SK-N-SH (cell line): ENCODE measurements at regions not wholly inside any gene's neighbourhood (a gene's known extent, or its start where the extent isn't known, plus 50 kb on each side); places are given as distances from the start of the nearest gene placed in this dataset.

ENCODE experiments used
- CHD2 ChIP-seq: fragments of 150-350 bp; IDR thresholded peaks from 2 replicates; pipeline ENCODE4 v1.6.1; 2018; ENCODE audit warnings: low read length; ENCODE audit not compliant: partially characterized antibody
- CTCF ChIP-seq: fragments of 200-600 bp; sonication (generic); IDR thresholded peaks from 2 replicates; pipeline ENCODE4 v1.6.1; 2017; ENCODE audit warnings: antibody characterized with exemption, mild to moderate bottlenecking, moderate library complexity
- EP300 ChIP-seq, 2 experiments: IDR thresholded peaks; 2 replicates each; pipeline versions ENCODE4 v1.4.0 to v1.6.1; 2012; ENCODE audit warnings: borderline replicate concordance in 1 of 2, low read depth in 1 of 2, low read length in 1 of 2
- EZH2phosphoT487 ChIP-seq: fragments of 200-600 bp; sonication (generic); IDR thresholded peaks from 2 replicates; pipeline ENCODE4 v1.6.1; 2017; ENCODE audit warnings: low read depth, mixed run types, mild to moderate bottlenecking, antibody characterized with exemption, moderate library complexity, borderline replicate concordance
- FOXJ3 ChIP-seq: sonication (generic); formaldehyde crosslinking; IDR thresholded peaks from 2 replicates; pipeline ENCODE4 v1.5.1; 2020; ENCODE audit warnings: mild to moderate bottlenecking, missing genetic modification reagents
- NRF1 ChIP-seq: IDR thresholded peaks from 2 replicates; pipeline ENCODE4 v1.6.1; 2012; ENCODE audit warnings: low read depth, mild to moderate bottlenecking, low read length
- PBX3 ChIP-seq: IDR thresholded peaks from 2 replicates; pipeline ENCODE4; 2012
- POLR2AphosphoS5 ChIP-seq: IDR thresholded peaks from 2 replicates; pipeline ENCODE4 v1.6.1; 2012; ENCODE audit warnings: low read depth, low read length
- RAD21 ChIP-seq: IDR thresholded peaks from 2 replicates; pipeline ENCODE4 v1.6.1; 2012; ENCODE audit warnings: mild to moderate bottlenecking, low read length
- REST ChIP-seq: IDR thresholded peaks from 2 replicates; pipeline ENCODE4 v1.6.1; 2012; ENCODE audit warnings: mild to moderate bottlenecking, low read depth, low read length, moderate library complexity
- RXRA ChIP-seq: IDR thresholded peaks from 2 replicates; pipeline ENCODE4 v1.4.0; 2012; ENCODE audit warnings: low read depth, mild to moderate bottlenecking, borderline replicate concordance
- SMC3 ChIP-seq: IDR thresholded peaks from 2 replicates; pipeline ENCODE4 v1.6.1; 2012; ENCODE audit warnings: low read depth, low read length, improper control_type of control experiment
- YY1 ChIP-seq: IDR thresholded peaks from 2 replicates; pipeline ENCODE4 v1.4.0; 2012; ENCODE audit warnings: low read depth, mild to moderate bottlenecking
- ZBTB33 ChIP-seq: IDR thresholded peaks from 2 replicates; pipeline ENCODE4 v1.4.0; 2012; ENCODE audit warnings: low read depth, borderline replicate concordance

GRCh38 chr11:79508461-79508860, 67.6 kb upstream of the TENM4 start:
- no peak for TF ChIP-seq SMC3
- no peak for TF ChIP-seq RAD21
- TF ChIP-seq CTCF, result no peak
- no peak for TF ChIP-seq EZH2phosphoT487
- TF ChIP-seq ZBTB33, result no peak
- TF ChIP-seq PBX3, result no peak
- no peak for TF ChIP-seq POLR2AphosphoS5
- TF ChIP-seq FOXJ3 (CRISPR knock-in tag), result no peak
- no peak for TF ChIP-seq EP300 (IDR thresholded peaks at IDR 0.05; ENCODE audit: borderline replicate concordance in 1 of 2, low read depth in 1 of 2, low read length in 1 of 2)
- TF ChIP-seq REST, result no peak
- TF ChIP-seq NRF1, result no peak
- TF ChIP-seq YY1, result no peak
- no peak for TF ChIP-seq CHD2
- no peak for TF ChIP-seq RXRA
